Right lobe of liver (tissue), 4 donors: ENCODE measurements at regions not wholly inside any gene's neighbourhood (a gene's known extent, or its start where the extent isn't known, plus 50 kb on each side); places are given as distances from the start of the nearest gene placed in this dataset.

ENCODE experiments used
- POLR2A ChIP-seq: fragments of 450-650 bp; IDR thresholded peaks from one replicate; pipeline ENCODE4 v1.6.1; 2017; ENCODE audit warnings: antibody characterized with exemption, mild to moderate bottlenecking
- TF ChIP-seq, protein P1 (sequence below), 4 donors: fragments of 200-600 bp in 3 of 4; fragments of 450-650 bp in 1 of 4; IDR thresholded peaks; one replicate each; pipeline versions ENCODE4 v1.5.1 to v1.8.0; 2016 to 2022; ENCODE audit warnings: antibody characterized with exemption in 4 of 4, mild to moderate bottlenecking in 2 of 4
- donor health status: DM: no; HTN: no; CAD: no.
- donor health status: DM: no; HTN: no; CAD: no.
- donor health status: DM: no; HTN: yes; CAD: no.

DNA sequence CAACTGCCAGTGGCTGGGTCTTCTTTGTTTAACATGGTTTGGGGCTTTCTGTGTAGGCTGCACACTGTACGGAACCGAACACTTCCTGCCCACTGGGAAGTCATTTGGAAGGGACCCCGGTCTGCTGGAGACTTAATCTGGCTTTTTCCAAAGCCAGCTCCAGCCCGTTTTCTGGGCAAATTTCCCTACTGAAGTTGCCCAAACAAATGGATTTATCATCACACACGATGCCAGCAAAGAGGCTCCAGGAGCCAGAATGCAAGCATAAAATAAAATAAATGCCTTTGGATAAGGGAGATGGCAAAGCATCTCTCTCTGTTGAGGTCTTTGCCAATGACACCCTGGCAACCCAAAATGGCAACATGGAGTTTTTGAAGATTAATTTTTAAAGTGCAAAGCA is 259.9 kb upstream of the IRX3 start:
- TF ChIP-seq, protein P1, sequence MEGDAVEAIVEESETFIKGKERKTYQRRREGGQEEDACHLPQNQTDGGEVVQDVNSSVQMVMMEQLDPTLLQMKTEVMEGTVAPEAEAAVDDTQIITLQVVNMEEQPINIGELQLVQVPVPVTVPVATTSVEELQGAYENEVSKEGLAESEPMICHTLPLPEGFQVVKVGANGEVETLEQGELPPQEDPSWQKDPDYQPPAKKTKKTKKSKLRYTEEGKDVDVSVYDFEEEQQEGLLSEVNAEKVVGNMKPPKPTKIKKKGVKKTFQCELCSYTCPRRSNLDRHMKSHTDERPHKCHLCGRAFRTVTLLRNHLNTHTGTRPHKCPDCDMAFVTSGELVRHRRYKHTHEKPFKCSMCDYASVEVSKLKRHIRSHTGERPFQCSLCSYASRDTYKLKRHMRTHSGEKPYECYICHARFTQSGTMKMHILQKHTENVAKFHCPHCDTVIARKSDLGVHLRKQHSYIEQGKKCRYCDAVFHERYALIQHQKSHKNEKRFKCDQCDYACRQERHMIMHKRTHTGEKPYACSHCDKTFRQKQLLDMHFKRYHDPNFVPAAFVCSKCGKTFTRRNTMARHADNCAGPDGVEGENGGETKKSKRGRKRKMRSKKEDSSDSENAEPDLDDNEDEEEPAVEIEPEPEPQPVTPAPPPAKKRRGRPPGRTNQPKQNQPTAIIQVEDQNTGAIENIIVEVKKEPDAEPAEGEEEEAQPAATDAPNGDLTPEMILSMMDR (IDR thresholded peaks at IDR 0.05) = no peak
- TF ChIP-seq POLR2A = no peak
